GM18519 (cell line): ENCODE measurements at regions not wholly inside any gene's neighbourhood (a gene's known extent, or its start where the extent isn't known, plus 50 kb on each side); places are given as distances from the start of the nearest gene placed in this dataset.
"Not testable (repeated sequence)": the region's sequence is repeated elsewhere in the genome, so short reads cannot be mapped to it uniquely, and the experiment has no call there.

Source experiments
- ATAC-seq: cut with Tn5 transposase; IDR thresholded peaks from one replicate; pipeline ENCODE4 v1.9.1; 2021; ENCODE audit warnings: mild to moderate bottlenecking, moderate library complexity; ENCODE audit not compliant: unreplicated experiment, low FRiP score

- ATAC-seq = no peak
Measured at GRCh38 chr2:83827618-83828017, 631.5 kb downstream of the SUCLG1 start.

- ATAC-seq = no peak
Measured at GRCh38 chr2:83826577-83826976, 632.5 kb downstream of the SUCLG1 start.

- no peak for ATAC-seq
Measured at GRCh38 chr2:83823229-83823628, 635.9 kb downstream of the SUCLG1 start.

GRCh38 chr2:83817511-83817910 is 641.6 kb downstream of the SUCLG1 start:
- ATAC-seq = no peak

GRCh38 chr2:83808878-83809277 is 650.2 kb downstream of the SUCLG1 start:
- no peak for ATAC-seq

- ATAC-seq = no peak
Measured at GRCh38 chr2:83802604-83803003, 656.5 kb downstream of the SUCLG1 start.

- ATAC-seq = no peak
Measured at GRCh38 chr2:83795777-83796176, 663.3 kb downstream of the SUCLG1 start.

GRCh38 chr2:83790467-83790866 is 668.6 kb downstream of the SUCLG1 start:
- not testable (repeated sequence) for ATAC-seq

GRCh38 chr2:83789674-83790073 is 669.4 kb downstream of the SUCLG1 start:
- not testable (repeated sequence) for ATAC-seq

GRCh38 chr2:83788938-83789566 is 670.0 kb downstream of the SUCLG1 start:
- ATAC-seq = not testable (repeated sequence)

- ATAC-seq = no peak
Measured at GRCh38 chr2:83787189-83787588, 671.9 kb downstream of the SUCLG1 start.

GRCh38 chr2:83786140-83786539 is 672.9 kb downstream of the SUCLG1 start:
- no peak for ATAC-seq

GRCh38 chr2:83784947-83785346 is 674.1 kb downstream of the SUCLG1 start:
- no peak for ATAC-seq

- ATAC-seq = no peak
Measured at GRCh38 chr2:83784315-83784714, 674.8 kb downstream of the SUCLG1 start.

- ATAC-seq = no peak
Measured at GRCh38 chr2:83782122-83782521, 677.0 kb downstream of the SUCLG1 start.

- no peak for ATAC-seq
Measured at GRCh38 chr2:83764447-83765005, 694.6 kb downstream of the SUCLG1 start.

GRCh38 chr2:83757329-83757728 is 701.8 kb downstream of the SUCLG1 start:
- ATAC-seq = no peak

GRCh38 chr2:83756219-83756618 is 702.9 kb downstream of the SUCLG1 start:
- ATAC-seq = no peak

- ATAC-seq = no peak
Measured at GRCh38 chr2:83747141-83747540, 711.9 kb downstream of the SUCLG1 start.

- ATAC-seq = no peak
Measured at GRCh38 chr2:83744855-83745254, 714.2 kb downstream of the SUCLG1 start.

GRCh38 chr2:83742117-83742782 is 716.8 kb downstream of the SUCLG1 start:
- no peak for ATAC-seq

- no peak for ATAC-seq
Measured at GRCh38 chr2:83730223-83730622, 728.9 kb downstream of the SUCLG1 start.
